Lower lobe of right lung (tissue), 2 donors: ENCODE measurements at regions not wholly inside any gene's neighbourhood (a gene's known extent, or its start where the extent isn't known, plus 50 kb on each side); places are given as distances from the start of the nearest gene placed in this dataset.

Experiments used
- ATAC-seq, 2 donors: fragments of 200-7000 bp; cut with Tn5 transposase; one replicate each; pipeline ENCODE4 v1.9.1; 2020 to 2022; ENCODE audit warnings: mild to moderate bottlenecking in 2 of 2, moderate library complexity in 2 of 2
- DNase-seq: peaks from one replicate; pipeline ENCODE4 v3.0.0-alpha.2; 2020
- H3K27ac ChIP-seq: fragments of 200-600 bp; one replicate; pipeline ENCODE4 v1.8.0; 2022
- H3K27me3 ChIP-seq: fragments of 200-600 bp; one replicate; pipeline ENCODE4 v1.8.0; 2022; ENCODE audit warnings: low read depth
- H3K36me3 ChIP-seq: fragments of 200-600 bp; one replicate; pipeline ENCODE4 v1.8.0; 2022; ENCODE audit warnings: mild to moderate bottlenecking
- H3K4me1 ChIP-seq: fragments of 200-600 bp; one replicate; pipeline ENCODE4 v1.8.0; 2022
- H3K4me3 ChIP-seq: fragments of 200-600 bp; one replicate; pipeline ENCODE4 v1.8.0; 2022; ENCODE audit warnings: mild to moderate bottlenecking
- H3K9me3 ChIP-seq: fragments of 200-600 bp; one replicate; pipeline ENCODE4 v1.8.0; 2022
- intact Hi-C: fragments of 100-400 bp; cut with DNase I; formaldehyde crosslinking; loops from one replicate; pipeline ENCODE4 v1.11.0; 2022
- TF ChIP-seq, protein P1 (sequence below): fragments of 200-600 bp; IDR thresholded peaks from one replicate; pipeline ENCODE4 v1.8.0; 2022; ENCODE audit warnings: antibody characterized with exemption, mild to moderate bottlenecking
- donor health status: DM: no; HTN: yes; CAD: no; lungs with severe emphysema.

GRCh38 chr3:127371334-127371733, 83.5 kb upstream of the PRR20G start:
- H3K4me1 ChIP-seq, result no peaks in the 10 kb centered on the region
- H3K27me3 ChIP-seq, result no peaks in the 10 kb centered on the region
- peaks cover 5% of the 10 kb centered on the region for H3K9me3 ChIP-seq
- TF ChIP-seq, protein P1, sequence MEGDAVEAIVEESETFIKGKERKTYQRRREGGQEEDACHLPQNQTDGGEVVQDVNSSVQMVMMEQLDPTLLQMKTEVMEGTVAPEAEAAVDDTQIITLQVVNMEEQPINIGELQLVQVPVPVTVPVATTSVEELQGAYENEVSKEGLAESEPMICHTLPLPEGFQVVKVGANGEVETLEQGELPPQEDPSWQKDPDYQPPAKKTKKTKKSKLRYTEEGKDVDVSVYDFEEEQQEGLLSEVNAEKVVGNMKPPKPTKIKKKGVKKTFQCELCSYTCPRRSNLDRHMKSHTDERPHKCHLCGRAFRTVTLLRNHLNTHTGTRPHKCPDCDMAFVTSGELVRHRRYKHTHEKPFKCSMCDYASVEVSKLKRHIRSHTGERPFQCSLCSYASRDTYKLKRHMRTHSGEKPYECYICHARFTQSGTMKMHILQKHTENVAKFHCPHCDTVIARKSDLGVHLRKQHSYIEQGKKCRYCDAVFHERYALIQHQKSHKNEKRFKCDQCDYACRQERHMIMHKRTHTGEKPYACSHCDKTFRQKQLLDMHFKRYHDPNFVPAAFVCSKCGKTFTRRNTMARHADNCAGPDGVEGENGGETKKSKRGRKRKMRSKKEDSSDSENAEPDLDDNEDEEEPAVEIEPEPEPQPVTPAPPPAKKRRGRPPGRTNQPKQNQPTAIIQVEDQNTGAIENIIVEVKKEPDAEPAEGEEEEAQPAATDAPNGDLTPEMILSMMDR, result no peak
- H3K27ac ChIP-seq, result no peak overlapping the region
- no peak for ATAC-seq
- intact Hi-C loops, result no loop called here
- H3K36me3 ChIP-seq, result no peaks in the 10 kb centered on the region
- no peak for DNase-seq
- no peak overlapping the region for H3K4me3 ChIP-seq

- peaks cover under 1% of the 10 kb centered on the region for H3K9me3 ChIP-seq
- no peak overlapping the region for H3K4me3 ChIP-seq
- no peaks in the 10 kb centered on the region for H3K4me1 ChIP-seq
- no peaks in the 10 kb centered on the region for H3K36me3 ChIP-seq
- intact Hi-C loops, result no loop called here
- TF ChIP-seq, protein P1, result no peak
- DNase-seq (no peak), ATAC-seq (no peak)
- H3K27me3 ChIP-seq, result no peaks in the 10 kb centered on the region
- no peak overlapping the region for H3K27ac ChIP-seq
Observed at GRCh38 chr3:127370906-127371305, 83.1 kb upstream of the PRR20G start.

- Histone ChIP-seq H3K9me3 (no peaks in the 10 kb centered on the region), H3K27ac (no peak overlapping the region), H3K36me3 (no peaks in the 10 kb centered on the region), H3K4me1 (no peaks in the 10 kb centered on the region), H3K4me3 (no peak overlapping the region), H3K27me3 (peaks cover 4% of the 10 kb centered on the region)
- DNase-seq, result no peak
- TF ChIP-seq, protein P1, result no peak
- intact Hi-C loops, result no loop called here
- no peak for ATAC-seq
Observed at GRCh38 chr3:127369356-127369935, 81.6 kb upstream of the PRR20G start.

DNA sequence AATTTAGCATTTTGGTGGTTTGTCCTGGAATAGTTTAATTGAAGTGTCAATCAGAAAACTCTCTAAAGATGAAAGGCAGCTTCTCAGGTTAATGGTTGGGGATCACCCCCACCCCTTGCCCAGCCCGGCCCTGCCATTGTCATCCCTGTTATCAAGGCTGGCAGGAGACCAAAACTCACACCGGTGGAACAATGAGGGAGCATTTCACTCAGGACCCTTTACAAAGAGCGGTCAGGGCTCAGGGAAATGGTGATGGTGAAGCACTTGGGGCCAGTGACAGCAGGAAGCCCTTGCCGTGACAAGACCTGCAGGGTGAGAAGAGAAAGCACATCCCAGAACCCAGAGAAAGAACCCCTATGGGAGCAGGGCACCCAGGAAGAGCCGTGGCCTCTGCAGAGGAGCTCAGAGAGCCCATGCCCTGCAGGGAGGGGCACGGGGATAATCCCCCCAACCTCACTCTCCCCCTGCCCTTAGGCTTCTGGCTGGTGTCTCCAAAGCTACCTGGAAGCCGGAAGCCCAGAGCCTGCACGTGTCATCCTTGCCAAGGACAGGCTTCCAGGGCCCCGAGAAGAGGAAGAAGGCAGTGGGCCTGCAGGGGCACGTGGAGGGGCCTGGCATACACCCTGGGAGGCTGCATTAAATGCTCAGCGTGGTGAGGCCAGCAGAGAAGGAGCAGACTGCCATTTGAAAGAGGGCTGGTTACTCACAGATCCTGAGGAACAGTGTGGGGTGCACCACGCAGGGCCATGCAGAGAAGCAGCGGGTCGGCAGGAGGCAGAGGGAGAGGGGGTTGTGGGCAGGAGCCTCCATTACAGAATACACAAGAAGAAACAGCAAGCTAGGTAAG, 80.6 kb upstream of the PRR20G start:
- Histone ChIP-seq H3K4me1 (no peaks in the 10 kb centered on the region), H3K4me3 (no peak overlapping the region), H3K36me3 (no peaks in the 10 kb centered on the region), H3K9me3 (no peaks in the 10 kb centered on the region), H3K27me3 (peaks cover 4% of the 10 kb centered on the region), H3K27ac (no peak overlapping the region)
- DNase-seq (no peak), ATAC-seq (no peak)
- intact Hi-C loops, result no loop called here
- TF ChIP-seq, protein P1, result no peak

- no peaks in the 10 kb centered on the region for H3K4me1 ChIP-seq
- no peaks in the 10 kb centered on the region for H3K9me3 ChIP-seq
- TF ChIP-seq, protein P1, result no peak
- no peak overlapping the region for H3K4me3 ChIP-seq
- no peak overlapping the region for H3K27ac ChIP-seq
- intact Hi-C loops, result no loop called here
- peaks cover 4% of the 10 kb centered on the region for H3K27me3 ChIP-seq
- DNase-seq (no peak), ATAC-seq (no peak)
- no peaks in the 10 kb centered on the region for H3K36me3 ChIP-seq
Observed at GRCh38 chr3:127367593-127367992, 79.7 kb upstream of the PRR20G start.
